Nephron (organoid): ENCODE measurements at regions not wholly inside any gene's neighbourhood (a gene's known extent, or its start where the extent isn't known, plus 50 kb on each side); places are given as distances from the start of the nearest gene placed in this dataset.
"Not testable (repeated sequence)": the region's sequence is repeated elsewhere in the genome, so short reads cannot be mapped to it uniquely, and the experiment has no call there.

Source experiments
- H3K27ac Mint-ChIP-seq, 3 experiments: 2 replicates each; pipeline ENCODE4 v1.8.0; 2020; ENCODE audit warnings: mixed read lengths in 3 of 3, mild to moderate bottlenecking in 2 of 3, moderate library complexity in 1 of 3
- H3K27me3 Mint-ChIP-seq: 2 replicates; pipeline ENCODE4 v1.8.0; 2021; ENCODE audit warnings: low read depth, mild to moderate bottlenecking, moderate library complexity, mixed read lengths
- H3K36me3 Mint-ChIP-seq: 2 replicates; pipeline ENCODE4 v1.8.0; 2020; ENCODE audit warnings: low read depth, mixed read lengths
- H3K4me1 Mint-ChIP-seq: 2 replicates; pipeline ENCODE4 v1.8.0; 2020; ENCODE audit warnings: mixed read lengths
- H3K4me3 Mint-ChIP-seq, 3 experiments: 2 replicates each; pipeline ENCODE4 v1.8.0; 2020; ENCODE audit warnings: mild to moderate bottlenecking in 3 of 3, mixed read lengths in 3 of 3, moderate library complexity in 2 of 3
- H3K9me3 Mint-ChIP-seq: 2 replicates; pipeline ENCODE4 v1.8.0; 2020; ENCODE audit warnings: mixed read lengths
- CTCF ChIP-seq, 3 experiments: fragments of 200-600 bp; sonication (generic); IDR thresholded peaks; one replicate each; pipeline ENCODE4 v1.5.0; 2021; ENCODE audit warnings: antibody characterized with exemption in 3 of 3; ENCODE audit not compliant: unreplicated experiment in 3 of 3

- H3K27me3 Mint-ChIP-seq, result no peaks in the 10 kb centered on the region
Observed at GRCh38 chr20:22723659-22724058, 139.3 kb upstream of the FOXA2 start.

GRCh38 chr20:22728146-22728745, 143.9 kb upstream of the FOXA2 start:
- no peak for TF ChIP-seq CTCF (IDR thresholded peaks at IDR 0.05; ENCODE audit: unreplicated experiment in 3 of 3)
- Mint-ChIP-seq H3K27me3 (peaks cover 8% of the 10 kb centered on the region), H3K9me3 (no peaks in the 10 kb centered on the region), H3K4me1 (no peaks in the 10 kb centered on the region), H3K36me3 (no peaks in the 10 kb centered on the region), H3K27ac (no peak overlapping the region), H3K4me3 (no peak overlapping the region)

More at GRCh38 chr20:22723659-22724058, 139.3 kb upstream of the FOXA2 start:
- no peaks in the 10 kb centered on the region for H3K36me3 Mint-ChIP-seq
- H3K4me1 Mint-ChIP-seq, result no peaks in the 10 kb centered on the region
- no peaks in the 10 kb centered on the region for H3K9me3 Mint-ChIP-seq
- H3K27ac Mint-ChIP-seq, result no peak overlapping the region
- TF ChIP-seq CTCF (IDR thresholded peaks at IDR 0.05; ENCODE audit: unreplicated experiment in 3 of 3), result no peak
- H3K4me3 Mint-ChIP-seq, result no peak overlapping the region

GRCh38 chr20:22729180-22729579, 144.8 kb upstream of the FOXA2 start:
- Mint-ChIP-seq H3K27ac (no peak overlapping the region), H3K9me3 (peaks cover 2% of the 10 kb centered on the region)

GRCh38 chr20:22729616-22730236, 145.4 kb upstream of the FOXA2 start:
- peaks cover 8% of the 10 kb centered on the region for H3K27me3 Mint-ChIP-seq
- no peak overlapping the region for H3K27ac Mint-ChIP-seq
- no peaks in the 10 kb centered on the region for H3K36me3 Mint-ChIP-seq
- peaks cover 2% of the 10 kb centered on the region for H3K9me3 Mint-ChIP-seq
- no peak overlapping the region for H3K4me3 Mint-ChIP-seq
- no peaks in the 10 kb centered on the region for H3K4me1 Mint-ChIP-seq
- no peak for TF ChIP-seq CTCF (IDR thresholded peaks at IDR 0.05; ENCODE audit: unreplicated experiment in 3 of 3)

More at GRCh38 chr20:22729180-22729579, 144.8 kb upstream of the FOXA2 start:
- peaks cover 8% of the 10 kb centered on the region for H3K27me3 Mint-ChIP-seq
- no peaks in the 10 kb centered on the region for H3K4me1 Mint-ChIP-seq
- H3K36me3 Mint-ChIP-seq, result no peaks in the 10 kb centered on the region
- TF ChIP-seq CTCF (IDR thresholded peaks at IDR 0.05; ENCODE audit: unreplicated experiment in 3 of 3), result no peak
- H3K4me3 Mint-ChIP-seq, result no peak overlapping the region

- Mint-ChIP-seq H3K9me3 (peaks cover 11% of the 10 kb centered on the region), H3K4me1 (no peaks in the 10 kb centered on the region), H3K27me3 (peaks cover 12% of the 10 kb centered on the region), H3K36me3 (no peaks in the 10 kb centered on the region), H3K4me3 (no peak overlapping the region), H3K27ac (no peak overlapping the region)
- no peak for TF ChIP-seq CTCF (IDR thresholded peaks at IDR 0.05; ENCODE audit: unreplicated experiment in 3 of 3)
Observed at GRCh38 chr20:22732751-22733150, 148.4 kb upstream of the FOXA2 start.

GRCh38 chr20:22734946-22735647, 150.7 kb upstream of the FOXA2 start:
- H3K4me1 Mint-ChIP-seq, result not testable (repeated sequence)

More at GRCh38 chr20:22734946-22735647, 150.7 kb upstream of the FOXA2 start:
- H3K4me3 Mint-ChIP-seq, H3K27me3 Mint-ChIP-seq, H3K27ac Mint-ChIP-seq, H3K36me3 Mint-ChIP-seq: not testable (repeated sequence)
- H3K9me3 Mint-ChIP-seq, result peaks cover 15% of the 10 kb centered on the region
